HEK293 (cell line): ENCODE measurements at regions not wholly inside any gene's neighbourhood (a gene's known extent, or its start where the extent isn't known, plus 50 kb on each side); places are given as distances from the start of the nearest gene placed in this dataset.

ENCODE experiments used
- CTCF ChIP-seq: fragments of 450-650 bp; formaldehyde crosslinking; IDR thresholded peaks from 2 replicates; pipeline ENCODE4 v1.5.1; 2016; ENCODE audit warnings: missing biosample characterization, missing genetic modification characterization
- ZIC2 ChIP-seq: fragments of 450-650 bp; formaldehyde crosslinking; IDR thresholded peaks from 2 replicates; pipeline ENCODE4 v1.5.1; 2016; ENCODE audit warnings: missing biosample characterization, missing genetic modification characterization
- ZNF324 ChIP-seq: fragments of 450-650 bp; formaldehyde crosslinking; IDR thresholded peaks from 2 replicates; pipeline ENCODE4 v1.5.1; 2016; ENCODE audit warnings: missing biosample characterization, missing genetic modification characterization
- ZNF362 ChIP-seq: fragments of 450-650 bp; formaldehyde crosslinking; IDR thresholded peaks from 2 replicates; pipeline ENCODE4 v1.5.1; 2016; ENCODE audit warnings: missing biosample characterization, missing genetic modification characterization
- ZNF48 ChIP-seq: fragments of 450-650 bp; formaldehyde crosslinking; IDR thresholded peaks from 2 replicates; pipeline ENCODE4 v1.5.1; 2016; ENCODE audit warnings: missing biosample characterization, missing genetic modification characterization

- TF ChIP-seq ZNF324 (tag by site-specific recombination) (no peak), ZNF362 (no peak), CTCF (tag by site-specific recombination) (no peak), ZNF48 (tag by site-specific recombination) (no peak), ZIC2 (tag by site-specific recombination) (no peak)
Measured at GRCh38 chr1:90346757-90347156, 351.8 kb downstream of the ZNF326 start.
